ENCODE measurements at regions not wholly inside any gene's neighbourhood (a gene's known extent, or its start where the extent isn't known, plus 50 kb on each side); places are given as distances from the start of the nearest gene placed in this dataset.

GRCh38 chr12:91565246-91565645, 382.6 kb upstream of the DCN start:
- DNase-seq, result no peak

GRCh38 chr12:91563011-91563765, 380.6 kb upstream of the DCN start:
- DNase-seq, result no peak

GRCh38 chr12:91562476-91562875, 379.9 kb upstream of the DCN start:
- DNase-seq, result no peak

GRCh38 chr12:91561958-91562325, 379.3 kb upstream of the DCN start:
- no peak for DNase-seq

GRCh38 chr12:91561301-91561957, 378.8 kb upstream of the DCN start:
- DNase-seq, result no peak

GRCh38 chr12:91556909-91557308, 374.3 kb upstream of the DCN start:
- no peak for DNase-seq

GRCh38 chr12:91555436-91556415, 373.1 kb upstream of the DCN start:
- no peak for DNase-seq

GRCh38 chr12:91551927-91552326, 369.3 kb upstream of the DCN start:
- DNase-seq, result no peak

- no peak for DNase-seq
Observed at GRCh38 chr12:91551242-91551641, 368.6 kb upstream of the DCN start.

- no peak for DNase-seq
Observed at GRCh38 chr12:91542666-91543065, 360.0 kb upstream of the DCN start.

- no peak for DNase-seq
Observed at GRCh38 chr12:91542067-91542466, 359.4 kb upstream of the DCN start.

- peak in 1 of 2 experiments; percentile 5 for DNase-seq
Observed at GRCh38 chr12:91538418-91538817, 355.8 kb upstream of the DCN start.

GRCh38 chr12:91533366-91533765, 350.7 kb upstream of the DCN start:
- no peak for DNase-seq

- no peak for DNase-seq
Observed at GRCh38 chr12:91529829-91530228, 347.2 kb upstream of the DCN start.

- no peak for DNase-seq
Observed at GRCh38 chr12:91523831-91524230, 341.2 kb upstream of the DCN start.

- DNase-seq, result no peak
Observed at GRCh38 chr12:91516695-91517047, 334.1 kb upstream of the DCN start.

- peak in 1 of 2 experiments; percentile 10 for DNase-seq
Observed at GRCh38 chr12:91515944-91516694, 333.5 kb upstream of the DCN start.

- no peak for DNase-seq
Observed at GRCh38 chr12:91513313-91513712, 330.7 kb upstream of the DCN start.

- DNase-seq, result no peak
Observed at GRCh38 chr12:91511795-91512420, 329.3 kb upstream of the DCN start.

- DNase-seq, result peak in 1 of 2 experiments; percentile 8
Observed at GRCh38 chr12:91507754-91508153, 325.1 kb upstream of the DCN start.

GRCh38 chr12:91506452-91506851, 323.8 kb upstream of the DCN start:
- DNase-seq, result no peak

GRCh38 chr12:91505006-91505405, 322.4 kb upstream of the DCN start:
- DNase-seq, result no peak

Measured in Kasumi-1 (cell line).